PC-9 (cell line): ENCODE measurements at regions not wholly inside any gene's neighbourhood (a gene's known extent, or its start where the extent isn't known, plus 50 kb on each side); places are given as distances from the start of the nearest gene placed in this dataset.

Source experiments
- EZH2 ChIP-seq: fragments of 200-600 bp; sonication (generic); IDR thresholded peaks from 2 replicates; pipeline ENCODE4 v1.8.0; 2017; ENCODE audit warnings: antibody characterized with exemption, low read depth
- TF ChIP-seq, protein P1 (sequence below): fragments of 200-600 bp; sonication (generic); conservative IDR thresholded peaks from 2 replicates; pipeline ENCODE4 v1.6.1; 2017; ENCODE audit warnings: mixed run types, antibody characterized with exemption, mild to moderate bottlenecking, moderate library complexity

DNA sequence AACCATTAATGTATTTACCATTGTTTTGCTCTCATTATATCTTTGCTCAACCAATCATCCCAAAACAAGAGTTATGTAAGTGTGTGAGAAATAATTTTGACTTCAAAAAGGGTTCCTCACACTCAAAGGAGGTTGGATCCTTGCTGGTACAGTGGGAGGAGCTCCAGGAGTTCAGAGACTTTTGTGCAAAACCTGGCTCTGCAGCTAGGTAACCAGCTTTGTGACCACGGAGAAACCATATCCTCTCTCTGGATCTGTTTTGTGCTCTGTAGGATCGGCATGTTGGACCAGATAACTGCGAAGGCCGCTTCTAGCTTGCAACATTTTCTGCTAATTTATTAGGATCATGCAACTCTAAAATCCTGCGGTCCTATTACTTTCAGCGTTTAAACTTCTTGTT is 128.6 kb upstream of the LIPC start:
- TF ChIP-seq, protein P1, sequence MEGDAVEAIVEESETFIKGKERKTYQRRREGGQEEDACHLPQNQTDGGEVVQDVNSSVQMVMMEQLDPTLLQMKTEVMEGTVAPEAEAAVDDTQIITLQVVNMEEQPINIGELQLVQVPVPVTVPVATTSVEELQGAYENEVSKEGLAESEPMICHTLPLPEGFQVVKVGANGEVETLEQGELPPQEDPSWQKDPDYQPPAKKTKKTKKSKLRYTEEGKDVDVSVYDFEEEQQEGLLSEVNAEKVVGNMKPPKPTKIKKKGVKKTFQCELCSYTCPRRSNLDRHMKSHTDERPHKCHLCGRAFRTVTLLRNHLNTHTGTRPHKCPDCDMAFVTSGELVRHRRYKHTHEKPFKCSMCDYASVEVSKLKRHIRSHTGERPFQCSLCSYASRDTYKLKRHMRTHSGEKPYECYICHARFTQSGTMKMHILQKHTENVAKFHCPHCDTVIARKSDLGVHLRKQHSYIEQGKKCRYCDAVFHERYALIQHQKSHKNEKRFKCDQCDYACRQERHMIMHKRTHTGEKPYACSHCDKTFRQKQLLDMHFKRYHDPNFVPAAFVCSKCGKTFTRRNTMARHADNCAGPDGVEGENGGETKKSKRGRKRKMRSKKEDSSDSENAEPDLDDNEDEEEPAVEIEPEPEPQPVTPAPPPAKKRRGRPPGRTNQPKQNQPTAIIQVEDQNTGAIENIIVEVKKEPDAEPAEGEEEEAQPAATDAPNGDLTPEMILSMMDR, result no peak
- TF ChIP-seq EZH2, result no peak
